ENCODE measurements at regions not wholly inside any gene's neighbourhood (a gene's known extent, or its start where the extent isn't known, plus 50 kb on each side); places are given as distances from the start of the nearest gene placed in this dataset.

- TF ChIP-seq, protein P1, sequence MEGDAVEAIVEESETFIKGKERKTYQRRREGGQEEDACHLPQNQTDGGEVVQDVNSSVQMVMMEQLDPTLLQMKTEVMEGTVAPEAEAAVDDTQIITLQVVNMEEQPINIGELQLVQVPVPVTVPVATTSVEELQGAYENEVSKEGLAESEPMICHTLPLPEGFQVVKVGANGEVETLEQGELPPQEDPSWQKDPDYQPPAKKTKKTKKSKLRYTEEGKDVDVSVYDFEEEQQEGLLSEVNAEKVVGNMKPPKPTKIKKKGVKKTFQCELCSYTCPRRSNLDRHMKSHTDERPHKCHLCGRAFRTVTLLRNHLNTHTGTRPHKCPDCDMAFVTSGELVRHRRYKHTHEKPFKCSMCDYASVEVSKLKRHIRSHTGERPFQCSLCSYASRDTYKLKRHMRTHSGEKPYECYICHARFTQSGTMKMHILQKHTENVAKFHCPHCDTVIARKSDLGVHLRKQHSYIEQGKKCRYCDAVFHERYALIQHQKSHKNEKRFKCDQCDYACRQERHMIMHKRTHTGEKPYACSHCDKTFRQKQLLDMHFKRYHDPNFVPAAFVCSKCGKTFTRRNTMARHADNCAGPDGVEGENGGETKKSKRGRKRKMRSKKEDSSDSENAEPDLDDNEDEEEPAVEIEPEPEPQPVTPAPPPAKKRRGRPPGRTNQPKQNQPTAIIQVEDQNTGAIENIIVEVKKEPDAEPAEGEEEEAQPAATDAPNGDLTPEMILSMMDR (conservative IDR thresholded peaks at IDR 0.05), result no peak
- no peak for TF ChIP-seq EZH2 (IDR thresholded peaks at IDR 0.05; ENCODE audit: low read depth)
Measured at GRCh38 chr5:62046191-62046590, 259.8 kb upstream of the KIF2A start.
